T47D (cell line): ENCODE measurements at regions not wholly inside any gene's neighbourhood (a gene's known extent, or its start where the extent isn't known, plus 50 kb on each side); places are given as distances from the start of the nearest gene placed in this dataset.
A peak's percentile ranks its signal among the peaks of the same experiment; 100 is the strongest.
"Not testable (repeated sequence)": the region's sequence is repeated elsewhere in the genome, so short reads cannot be mapped to it uniquely, and the experiment has no call there.

Source experiments
- DNase-seq, 2 experiments: peaks; one replicate each; pipeline versions ENCODE4 v3.0.0 to v3.0.0-alpha.2; 2011 to 2012; ENCODE audit warnings: low read depth in 1 of 2, low spot score in 1 of 2
- JUND ChIP-seq: IDR thresholded peaks from 2 replicates; pipeline ENCODE4 v1.6.1; 2012; ENCODE audit warnings: low read depth
- in situ Hi-C: cut with HindIII; loops from 2 replicates; pipeline ENCODE4 v1.10.0; 2016; ENCODE audit warnings: low sequenced_read_pairs, low pct_unique_long_range_greater_than_20kb

GRCh38 chr14:23876160-23876750 lies 77.3 kb upstream of the DHRS4 start:
- in situ Hi-C loops: no loop called here
- TF ChIP-seq JUND: no peak
- peak in 1 of 2 experiments; percentile 9 for DNase-seq

DNA sequence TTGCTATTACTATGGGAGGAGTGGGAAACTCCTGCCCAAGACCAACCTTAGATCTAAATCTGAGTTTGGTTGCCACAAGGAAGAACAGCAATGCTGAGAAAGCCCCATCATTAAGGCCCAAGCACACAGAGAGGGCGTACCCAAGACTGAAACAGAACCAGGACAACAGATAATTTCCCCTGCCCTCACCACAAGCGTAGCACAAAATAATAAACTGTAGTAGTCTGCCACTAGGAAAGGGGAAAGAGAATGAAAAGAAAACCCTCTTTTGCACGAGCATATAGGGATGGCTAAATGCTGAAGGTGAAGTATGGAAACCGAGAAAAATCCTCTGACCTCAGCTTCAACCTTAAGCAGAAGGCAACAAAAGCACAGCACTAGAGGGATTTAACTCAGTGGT lies 76.5 kb upstream of the DHRS4 start:
- TF ChIP-seq JUND: no peak
- DNase-seq: peak in 1 of 2 experiments; percentile 29
- in situ Hi-C loops: no loop called here

- DNase-seq: no peak
- TF ChIP-seq JUND: no peak
- in situ Hi-C loops: no loop called here
Observed at GRCh38 chr14:23877538-23878180, 75.9 kb upstream of the DHRS4 start.

DNA sequence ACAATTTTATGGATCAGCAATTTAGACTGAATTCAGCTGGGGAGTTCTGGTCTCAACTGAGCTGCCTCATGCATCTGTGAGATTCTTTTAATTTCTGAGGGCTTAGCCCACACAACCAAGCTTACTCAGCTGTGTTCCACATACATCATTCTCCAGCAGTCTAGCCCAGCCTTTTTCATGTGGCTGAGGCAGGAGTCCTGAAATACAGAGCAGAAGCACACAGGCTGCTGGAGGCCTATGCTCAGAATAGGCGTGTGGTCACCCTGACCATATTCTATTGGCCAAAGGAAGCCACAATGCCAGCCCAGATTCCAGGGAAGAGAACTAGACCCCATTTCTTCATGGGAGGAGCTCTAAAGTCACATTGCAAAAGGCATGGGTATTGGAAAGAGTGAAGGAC lies 72.3 kb upstream of the DHRS4 start:
- in situ Hi-C loops: no loop called here
- DNase-seq: no peak
- TF ChIP-seq JUND: no peak

DNA sequence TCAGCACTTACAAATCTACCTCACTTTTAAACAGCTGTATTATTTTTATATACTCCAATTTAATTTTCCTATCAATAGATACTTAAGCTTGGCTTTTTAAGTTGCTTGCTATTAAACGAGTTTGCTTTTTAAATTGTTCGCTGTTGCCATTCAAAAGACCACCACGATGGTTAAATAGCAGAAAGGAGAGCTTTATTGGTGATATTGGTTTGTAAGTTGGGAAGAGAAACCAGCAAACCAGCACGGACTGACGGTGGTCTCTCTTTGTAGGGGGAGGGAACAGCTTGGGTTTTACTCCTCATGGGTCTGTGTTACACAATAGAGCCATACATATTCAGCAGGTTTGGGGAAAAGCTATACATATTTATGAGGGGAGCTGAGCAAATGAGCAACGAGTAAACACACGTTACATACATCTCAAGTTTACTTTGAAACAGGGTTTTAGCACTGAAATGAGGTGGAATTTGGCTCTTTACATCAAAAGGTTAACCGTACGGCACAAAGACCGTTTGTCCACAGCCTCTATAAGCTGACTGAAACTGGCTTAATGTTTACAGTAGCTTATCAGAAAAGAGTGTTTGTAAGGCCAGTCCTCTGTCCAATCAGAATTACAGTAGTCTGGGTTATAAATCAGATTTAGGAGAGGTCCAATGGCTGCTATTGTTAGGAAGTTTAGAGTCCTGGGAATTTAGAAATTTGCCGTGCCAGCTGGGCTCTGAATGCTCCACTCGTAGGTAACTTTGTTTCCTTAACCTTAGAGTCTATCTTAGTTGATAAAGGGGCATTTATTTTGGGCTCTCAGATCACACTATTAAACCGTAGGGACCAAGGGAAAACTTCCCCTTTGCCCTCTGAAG lies 69.7 kb upstream of the DHRS4 start:
- in situ Hi-C loops: no loop called here

DNA sequence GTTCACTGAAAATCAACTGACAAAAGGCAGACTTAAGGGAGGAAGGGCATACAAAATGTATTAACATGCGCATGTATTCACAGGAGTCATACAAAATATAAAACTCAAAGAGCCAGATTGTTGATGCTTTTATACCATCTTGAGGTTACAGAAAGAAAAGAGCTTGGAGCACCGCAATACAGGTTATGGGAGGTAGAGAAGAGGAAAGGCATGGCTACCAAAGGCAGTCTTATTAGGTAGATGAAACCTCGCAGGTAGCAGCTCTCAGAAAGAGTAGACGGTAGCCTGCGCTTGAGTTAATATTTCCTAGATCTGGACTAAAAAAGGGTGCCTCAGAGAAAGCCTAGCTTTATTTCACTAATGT lies 69.0 kb upstream of the DHRS4 start:
- no peak for DNase-seq
- in situ Hi-C loops: no loop called here
- TF ChIP-seq JUND: no peak

More for the DNA sequence above, 69.7 kb upstream of the DHRS4 start:
- no peak for TF ChIP-seq JUND
- no peak for DNase-seq

- TF ChIP-seq JUND: no peak
- in situ Hi-C loops: no loop called here
Observed at GRCh38 chr14:23887536-23887935, 66.0 kb upstream of the DHRS4 start.

DNA sequence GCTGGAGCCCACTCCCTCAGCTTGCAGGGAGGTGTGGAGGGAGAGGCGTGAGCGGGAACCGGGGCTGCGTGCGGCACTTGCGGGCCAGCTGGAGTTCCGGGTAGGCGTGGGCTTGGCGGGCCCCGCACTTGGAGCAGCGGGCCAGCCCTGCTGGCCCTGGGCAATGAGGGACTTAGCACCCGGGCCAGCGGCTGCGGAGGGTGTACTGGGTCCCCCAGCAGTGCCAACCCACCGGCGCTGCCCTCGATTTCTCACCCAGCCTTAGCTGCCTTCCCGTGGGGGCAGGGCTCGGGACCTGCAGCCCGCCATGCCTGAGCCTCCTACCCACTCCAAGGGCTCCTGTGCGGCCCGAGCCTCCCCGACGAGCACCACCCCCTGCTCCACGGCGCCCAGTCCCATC lies 61.9 kb upstream of the DHRS4 start:
- in situ Hi-C loops, DNase-seq: not testable (repeated sequence)

More at GRCh38 chr14:23887536-23887935, 66.0 kb upstream of the DHRS4 start:
- no peak for DNase-seq

DNA sequence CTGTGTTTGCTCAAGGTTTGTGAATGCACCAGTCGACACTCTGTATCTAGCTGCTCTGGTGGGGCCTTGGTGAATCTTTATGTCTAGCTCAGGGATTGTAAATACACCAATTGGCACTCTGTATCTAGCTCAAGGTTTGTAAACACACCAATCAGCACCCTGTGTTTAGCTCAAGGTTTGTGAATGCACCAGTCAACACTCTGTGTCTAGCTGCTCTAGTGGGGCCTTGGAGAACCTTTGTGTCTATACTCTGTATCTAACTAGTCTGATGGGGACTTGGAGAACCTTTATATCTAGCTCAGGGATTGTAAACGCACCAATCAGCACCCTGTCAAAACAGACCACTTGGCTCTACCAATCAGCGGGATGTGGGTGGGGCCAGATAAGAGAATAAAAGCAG lies 61.3 kb upstream of the DHRS4 start:
- DNase-seq, in situ Hi-C loops: not testable (repeated sequence)

GRCh38 chr14:23894362-23895052 lies 59.1 kb upstream of the DHRS4 start:
- in situ Hi-C loops: no loop called here
- DNase-seq: no peak
- TF ChIP-seq JUND: no peak

- DNase-seq: no peak
- in situ Hi-C loops: no loop called here
- TF ChIP-seq JUND: no peak
Observed at GRCh38 chr14:23895053-23895419, 58.5 kb upstream of the DHRS4 start.

DNA sequence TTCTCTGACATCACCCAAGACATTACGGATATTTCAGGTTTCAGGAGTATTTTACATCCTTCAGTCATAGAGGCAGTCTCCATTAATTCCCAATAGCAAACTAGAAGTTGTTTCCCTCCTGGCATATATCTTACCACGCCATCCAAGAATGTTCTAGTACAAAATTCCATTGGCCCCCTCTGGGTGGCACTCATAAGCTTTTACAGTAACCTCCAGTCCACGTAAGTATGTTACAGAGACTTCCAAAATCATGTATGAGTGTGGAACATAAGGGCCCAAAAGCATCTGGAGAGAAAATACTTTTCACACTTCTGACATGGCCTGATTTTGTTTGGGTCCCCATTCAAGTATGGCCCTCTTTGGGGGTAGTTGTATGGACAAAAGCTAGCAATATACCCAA lies 58.1 kb upstream of the DHRS4 start:
- DNase-seq: peak; percentile 11 to 28
- no peak for TF ChIP-seq JUND
- in situ Hi-C loops: no loop called here
